Neuron (in vitro differentiated cells): ENCODE measurements at regions not wholly inside any gene's neighbourhood (a gene's known extent, or its start where the extent isn't known, plus 50 kb on each side); places are given as distances from the start of the nearest gene placed in this dataset.
"Not testable (repeated sequence)": the region's sequence is repeated elsewhere in the genome, so short reads cannot be mapped to it uniquely, and the experiment has no call there.

Experiments used
- H2AFZ ChIP-seq: one replicate; pipeline ENCODE4 v1.6.1; 2013; ENCODE audit warnings: low read depth, mild to moderate bottlenecking, inconsistent platforms, low read length, moderate library complexity
- H3K27me3 ChIP-seq: one replicate; pipeline ENCODE4 v1.6.1; 2013; ENCODE audit warnings: low read length; ENCODE audit not compliant: insufficient read depth
- H3K36me3 ChIP-seq: one replicate; pipeline ENCODE4 v1.6.1; 2013; ENCODE audit warnings: low read length; ENCODE audit not compliant: insufficient read depth
- H3K4me1 ChIP-seq: one replicate; pipeline ENCODE4 v1.6.1; 2013; ENCODE audit warnings: low read length; ENCODE audit not compliant: insufficient read depth
- H3K4me3 ChIP-seq: 2 replicates; pipeline ENCODE4 v1.5.1; 2013; ENCODE audit warnings: mild to moderate bottlenecking, low read length, moderate library complexity
- H3K9me3 ChIP-seq: one replicate; pipeline ENCODE4 v1.6.1; 2013; ENCODE audit warnings: low read length

DNA sequence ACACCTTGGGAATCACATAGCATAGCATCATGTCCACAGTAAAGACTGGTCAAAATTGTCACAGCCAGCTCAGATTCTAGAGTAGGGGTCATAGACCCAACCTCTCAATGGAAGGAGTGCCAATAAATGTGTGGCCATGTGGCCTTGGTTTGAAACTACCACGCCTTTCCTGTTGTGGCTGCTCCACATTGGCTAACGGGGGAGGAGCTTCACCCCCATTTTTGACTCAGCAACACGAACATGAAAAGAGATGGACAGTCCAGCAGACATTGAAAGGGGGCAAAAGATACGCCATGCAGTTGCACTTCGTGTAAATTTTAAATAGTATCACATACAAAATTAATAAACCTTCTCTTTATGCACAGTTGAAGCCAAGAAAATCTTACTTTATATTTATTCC lies 78.4 kb upstream of the HIVEP3 start:
- no peak overlapping the region for H3K4me3 ChIP-seq
- H3K27me3 ChIP-seq: no peaks in the 10 kb centered on the region
- H3K9me3 ChIP-seq: no peaks in the 10 kb centered on the region
- no peaks in the 10 kb centered on the region for H3K36me3 ChIP-seq
- no peak overlapping the region for H2AFZ ChIP-seq
- no peaks in the 10 kb centered on the region for H3K4me1 ChIP-seq

DNA sequence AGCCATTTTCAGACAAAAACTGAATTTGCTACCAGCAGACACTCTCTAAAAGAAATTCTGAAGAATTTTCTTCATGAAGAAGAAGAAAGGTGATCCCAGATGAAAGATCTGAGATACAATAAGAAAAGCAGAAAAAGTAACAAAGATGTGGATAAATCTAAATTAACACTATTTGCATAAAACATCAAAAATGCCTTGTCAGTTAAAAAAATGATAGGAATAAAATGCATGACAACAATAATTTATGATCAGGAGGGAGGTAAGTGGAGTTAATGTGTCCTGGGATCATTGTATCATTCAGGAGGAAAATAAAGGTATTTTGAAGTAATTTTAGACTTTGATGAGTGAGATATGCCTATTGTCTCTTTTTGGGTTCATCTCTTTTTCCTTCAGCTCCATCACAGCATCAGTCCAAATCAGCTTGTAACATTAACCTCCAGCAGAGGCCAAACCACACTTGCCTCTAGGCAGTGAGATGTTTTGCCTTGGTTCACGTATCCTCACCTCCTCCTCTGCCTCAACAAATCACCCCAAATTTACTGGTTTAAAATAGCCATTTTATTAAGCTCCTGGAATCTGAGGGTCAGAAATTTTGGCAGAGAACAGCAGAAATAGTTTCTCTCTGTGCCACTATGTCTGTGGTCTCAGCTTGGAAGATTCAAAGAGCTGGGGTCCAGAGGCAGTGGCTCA lies 76.9 kb upstream of the HIVEP3 start:
- no peak overlapping the region for H2AFZ ChIP-seq
- H3K9me3 ChIP-seq: no peaks in the 10 kb centered on the region
- no peaks in the 10 kb centered on the region for H3K27me3 ChIP-seq
- H3K36me3 ChIP-seq: no peaks in the 10 kb centered on the region
- H3K4me1 ChIP-seq: no peaks in the 10 kb centered on the region
- H3K4me3 ChIP-seq: no peak overlapping the region

DNA sequence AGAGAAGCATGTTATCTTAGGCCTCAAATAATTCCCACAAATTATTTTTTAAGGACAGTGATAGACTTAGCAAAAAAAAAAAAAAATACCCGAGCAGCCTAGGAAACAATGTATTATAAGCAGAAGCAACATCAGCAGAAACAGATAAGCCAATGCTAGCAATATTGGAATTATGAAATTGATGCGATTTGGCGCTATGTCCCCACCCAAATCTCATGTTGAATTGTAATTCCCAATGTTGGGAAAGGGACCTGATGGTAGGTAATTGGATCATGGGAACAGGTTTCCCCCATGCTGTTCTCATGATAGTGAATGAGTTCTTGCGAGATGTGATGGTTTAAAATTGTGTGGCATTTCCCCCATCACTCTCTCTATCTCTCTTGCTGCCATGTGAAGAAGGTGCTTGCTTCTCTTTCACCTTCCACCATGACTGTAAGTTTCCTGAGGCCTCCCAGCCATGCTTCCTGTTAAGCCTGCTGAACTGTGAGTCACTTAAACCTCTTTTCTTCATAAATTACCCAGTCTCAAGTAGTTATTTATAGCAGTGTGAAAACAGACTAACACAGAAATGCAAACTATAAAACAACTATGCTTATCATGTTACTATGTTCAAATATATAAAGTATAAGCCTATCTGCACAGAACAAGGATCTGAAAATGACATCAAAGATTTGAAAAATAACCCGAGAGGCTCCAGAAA lies 75.6 kb upstream of the HIVEP3 start:
- no peaks in the 10 kb centered on the region for H3K4me1 ChIP-seq
- no peak overlapping the region for H2AFZ ChIP-seq
- no peaks in the 10 kb centered on the region for H3K36me3 ChIP-seq
- H3K9me3 ChIP-seq: no peaks in the 10 kb centered on the region
- no peaks in the 10 kb centered on the region for H3K27me3 ChIP-seq
- no peak overlapping the region for H3K4me3 ChIP-seq

DNA sequence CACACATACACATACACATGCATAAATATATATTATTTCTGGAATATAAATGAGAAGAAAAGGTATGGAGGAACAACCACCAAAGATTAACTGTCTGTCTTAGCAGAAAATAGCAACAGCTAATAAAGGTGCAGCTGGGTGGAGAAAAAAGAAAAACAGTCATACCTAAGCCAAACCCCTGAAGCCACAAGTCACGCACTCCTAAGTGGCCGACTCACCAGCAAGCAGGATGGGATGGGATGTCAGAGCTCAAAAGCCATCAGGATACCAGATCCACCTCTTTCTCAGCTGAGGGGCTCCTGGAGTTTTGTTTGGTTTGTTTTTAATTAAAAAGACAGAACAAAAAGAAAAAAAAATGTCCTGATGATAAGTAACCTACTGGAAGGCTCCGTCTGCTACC lies 64.7 kb upstream of the HIVEP3 start:
- H3K4me1 ChIP-seq: no peaks in the 10 kb centered on the region
- no peaks in the 10 kb centered on the region for H3K9me3 ChIP-seq
- no peak overlapping the region for H3K4me3 ChIP-seq
- H2AFZ ChIP-seq: no peak overlapping the region
- H3K27me3 ChIP-seq: peaks cover 6% of the 10 kb centered on the region
- no peaks in the 10 kb centered on the region for H3K36me3 ChIP-seq

DNA sequence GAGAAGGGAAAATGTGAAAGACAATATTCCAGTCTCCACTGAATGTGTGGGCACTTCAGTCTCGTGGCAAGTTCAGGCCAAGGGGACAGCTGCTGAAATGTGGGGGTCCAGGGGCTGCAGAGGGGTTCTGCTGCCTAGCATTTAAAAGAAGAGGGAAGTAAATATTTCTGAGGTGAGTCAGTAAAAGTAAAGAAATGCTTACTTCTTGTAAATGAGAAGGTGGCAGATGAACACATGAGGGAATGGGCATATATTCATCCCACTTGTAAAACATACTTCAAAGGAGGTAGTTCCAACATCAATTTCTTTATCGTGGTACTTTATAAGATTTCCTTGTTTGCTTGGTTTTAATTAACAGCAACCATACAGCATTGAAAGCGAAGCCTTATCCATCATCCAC lies 63.1 kb upstream of the HIVEP3 start:
- H2AFZ ChIP-seq: no peak overlapping the region
- no peak overlapping the region for H3K4me3 ChIP-seq
- no peaks in the 10 kb centered on the region for H3K9me3 ChIP-seq
- no peaks in the 10 kb centered on the region for H3K36me3 ChIP-seq
- H3K27me3 ChIP-seq: peaks cover 6% of the 10 kb centered on the region
- H3K4me1 ChIP-seq: no peaks in the 10 kb centered on the region

DNA sequence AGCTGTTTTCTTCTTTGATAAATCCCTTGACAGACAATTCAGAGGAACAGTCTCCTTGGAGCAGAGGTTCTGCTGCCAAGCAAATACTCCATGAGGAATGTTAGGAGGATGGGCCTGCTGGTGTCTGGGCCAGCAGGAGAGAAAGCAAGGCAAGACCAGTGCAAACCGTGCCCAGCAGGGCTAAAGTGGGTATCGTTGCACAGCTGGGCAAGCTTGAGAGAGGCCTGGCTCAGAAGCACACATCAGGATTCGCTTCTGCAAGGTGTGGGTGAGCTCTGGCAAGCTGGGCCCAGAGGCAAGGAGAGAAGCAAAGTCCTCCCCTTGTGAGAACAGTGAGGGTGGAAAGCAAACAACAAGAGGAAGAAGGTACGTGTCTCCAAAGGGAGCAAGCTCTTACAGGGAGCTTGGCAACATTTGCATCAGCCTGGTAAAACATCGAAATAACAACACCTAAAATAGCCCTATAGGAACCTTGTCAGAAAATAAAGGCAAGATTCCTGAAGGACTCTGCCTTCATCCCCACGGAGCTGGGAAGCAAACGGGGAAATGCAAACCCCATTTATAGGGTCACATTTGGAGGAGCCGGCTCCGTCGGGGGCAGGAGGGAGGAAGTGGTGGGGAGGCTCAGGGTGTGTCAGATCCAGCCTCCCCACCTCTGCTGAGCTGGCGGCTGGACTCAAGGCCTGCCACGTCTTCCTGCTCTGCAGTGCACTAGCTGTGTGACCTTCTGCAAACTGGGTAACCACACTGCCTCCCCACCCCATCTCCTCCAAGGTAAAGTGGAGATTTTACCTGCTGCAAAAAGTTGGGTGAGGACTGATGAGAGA lies 62.3 kb upstream of the HIVEP3 start:
- no peaks in the 10 kb centered on the region for H3K9me3 ChIP-seq
- H3K27me3 ChIP-seq: peaks cover 6% of the 10 kb centered on the region

DNA sequence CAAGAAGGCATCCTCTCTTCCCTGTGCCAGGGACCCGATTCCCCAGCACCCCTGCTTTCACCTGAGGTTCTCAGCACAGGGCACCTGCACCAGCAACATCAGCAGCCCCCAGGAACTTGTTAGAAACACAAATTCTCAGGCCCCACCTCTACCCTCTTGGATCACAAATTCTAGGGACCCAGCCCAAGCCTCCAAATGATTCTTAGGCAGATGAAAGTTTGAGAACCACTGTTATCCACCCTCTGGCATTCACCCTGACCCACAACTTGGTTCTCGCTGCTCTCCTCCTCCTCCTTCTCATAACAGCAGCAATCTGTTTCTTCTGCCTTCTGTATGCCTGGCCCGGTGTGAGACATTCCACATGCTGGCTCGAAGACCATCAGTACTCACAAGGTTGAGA lies 60.3 kb upstream of the HIVEP3 start:
- H3K36me3 ChIP-seq: no peaks in the 10 kb centered on the region
- H3K4me1 ChIP-seq: no peaks in the 10 kb centered on the region
- H3K4me3 ChIP-seq: no peak overlapping the region
- H3K9me3 ChIP-seq: no peaks in the 10 kb centered on the region
- H2AFZ ChIP-seq: no peak overlapping the region
- H3K27me3 ChIP-seq: peaks cover 6% of the 10 kb centered on the region

More for the DNA sequence above, 62.3 kb upstream of the HIVEP3 start:
- Histone ChIP-seq H3K4me3 (no peak overlapping the region), H3K4me1 (no peaks in the 10 kb centered on the region), H3K36me3 (no peaks in the 10 kb centered on the region), H2AFZ (no peak overlapping the region)

DNA sequence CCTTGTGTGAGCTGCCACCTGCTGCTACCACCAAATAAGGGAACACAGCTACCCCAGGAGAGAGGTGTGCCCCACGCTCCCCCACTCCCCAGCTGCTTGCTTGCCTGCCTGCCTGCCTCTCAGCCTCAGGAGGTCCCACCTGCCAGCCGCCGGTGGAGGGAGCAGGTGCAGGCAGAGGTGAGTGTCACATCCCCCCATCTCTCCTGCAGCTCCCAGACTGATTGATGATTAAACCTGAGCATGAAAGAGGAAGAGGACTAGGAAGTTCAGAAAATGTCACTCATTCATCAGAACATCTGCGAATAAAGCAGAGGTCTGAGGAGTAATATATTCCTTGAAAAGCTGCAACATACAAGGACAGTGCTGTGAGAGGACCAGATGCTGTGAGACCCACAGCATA lies 58.6 kb upstream of the HIVEP3 start:
- Histone ChIP-seq H2AFZ (no peak overlapping the region), H3K9me3 (no peaks in the 10 kb centered on the region), H3K27me3 (peaks cover 6% of the 10 kb centered on the region), H3K36me3 (no peaks in the 10 kb centered on the region), H3K4me1 (no peaks in the 10 kb centered on the region), H3K4me3 (no peak overlapping the region)

DNA sequence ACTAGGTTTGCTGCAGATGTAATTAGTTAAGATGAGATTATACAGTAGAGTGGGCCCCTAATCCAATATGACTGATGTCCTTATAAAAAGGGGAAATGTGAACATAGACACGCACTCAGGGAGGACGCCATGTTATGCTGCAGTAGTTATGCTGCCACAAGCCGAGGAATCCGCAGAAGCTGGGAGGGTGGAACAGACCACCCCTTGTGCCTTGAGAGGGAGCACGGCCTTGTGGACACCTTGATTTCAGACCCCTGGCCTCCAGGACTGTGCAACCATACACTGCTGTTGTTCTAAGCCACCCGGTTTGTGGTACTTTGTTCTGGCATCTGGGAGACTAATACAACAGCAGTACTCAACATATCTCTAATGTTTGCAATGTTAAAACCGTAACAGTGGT lies 57.9 kb upstream of the HIVEP3 start:
- Histone ChIP-seq H3K36me3 (no peaks in the 10 kb centered on the region), H2AFZ (no peak overlapping the region), H3K4me3 (no peak overlapping the region), H3K27me3 (peaks cover 6% of the 10 kb centered on the region), H3K4me1 (no peaks in the 10 kb centered on the region), H3K9me3 (no peaks in the 10 kb centered on the region)

DNA sequence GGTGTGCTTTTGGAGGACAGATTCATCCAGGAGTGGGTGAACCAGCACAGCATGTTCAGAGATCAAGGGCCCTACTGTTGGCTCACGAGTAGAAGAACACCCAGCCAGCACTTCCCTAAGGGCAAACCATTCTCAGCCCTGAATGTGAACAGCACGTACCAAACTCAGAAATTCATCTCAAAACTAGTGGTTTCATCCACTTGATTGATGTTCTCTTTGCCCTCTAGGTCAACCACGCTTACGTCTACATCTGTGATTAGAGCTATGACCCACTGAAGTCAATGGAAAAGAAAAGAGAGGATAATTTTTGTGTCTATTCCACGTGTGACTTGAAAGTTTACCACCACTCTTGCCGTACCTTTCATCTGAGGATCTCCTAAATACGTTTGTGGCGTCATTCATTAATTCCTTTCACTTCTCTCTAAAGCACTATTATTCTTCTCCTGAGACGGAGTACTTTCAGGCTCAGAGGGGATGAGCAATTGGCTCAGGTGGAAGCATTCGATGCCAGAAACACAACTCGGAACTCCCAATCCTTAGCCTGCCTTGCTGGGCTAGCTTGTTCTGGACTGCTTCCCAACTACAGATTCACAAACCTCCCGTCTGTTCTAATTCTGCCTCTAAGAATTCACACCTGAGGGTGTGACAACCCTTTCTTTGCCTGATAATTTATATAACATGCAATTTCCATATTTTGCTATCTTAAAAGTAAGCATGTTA lies 57.3 kb upstream of the HIVEP3 start:
- no peak overlapping the region for H2AFZ ChIP-seq
- no peaks in the 10 kb centered on the region for H3K4me1 ChIP-seq
- H3K36me3 ChIP-seq: no peaks in the 10 kb centered on the region
- H3K27me3 ChIP-seq: no peaks in the 10 kb centered on the region
- H3K4me3 ChIP-seq: no peak overlapping the region
- no peaks in the 10 kb centered on the region for H3K9me3 ChIP-seq

DNA sequence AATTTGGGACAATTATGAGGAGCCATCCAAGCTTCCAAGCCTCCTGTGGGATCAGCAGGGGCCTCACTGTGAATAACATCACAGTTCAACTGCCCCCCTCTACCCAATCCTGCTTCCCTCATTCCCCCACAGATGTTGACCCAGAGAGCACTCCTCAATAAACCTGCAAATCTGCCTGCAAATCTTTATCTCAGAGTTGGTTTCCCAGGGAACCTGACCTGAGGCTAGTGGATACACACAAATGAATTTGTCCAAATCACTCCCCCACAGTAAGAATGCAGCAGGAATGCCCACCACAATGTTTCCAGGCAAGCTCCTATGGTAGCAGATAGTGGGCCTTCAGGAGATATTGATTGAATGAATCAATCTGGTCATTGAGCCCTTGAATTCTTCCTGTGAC lies 56.4 kb upstream of the HIVEP3 start:
- Histone ChIP-seq H3K4me1 (no peaks in the 10 kb centered on the region), H3K27me3 (no peaks in the 10 kb centered on the region)

DNA sequence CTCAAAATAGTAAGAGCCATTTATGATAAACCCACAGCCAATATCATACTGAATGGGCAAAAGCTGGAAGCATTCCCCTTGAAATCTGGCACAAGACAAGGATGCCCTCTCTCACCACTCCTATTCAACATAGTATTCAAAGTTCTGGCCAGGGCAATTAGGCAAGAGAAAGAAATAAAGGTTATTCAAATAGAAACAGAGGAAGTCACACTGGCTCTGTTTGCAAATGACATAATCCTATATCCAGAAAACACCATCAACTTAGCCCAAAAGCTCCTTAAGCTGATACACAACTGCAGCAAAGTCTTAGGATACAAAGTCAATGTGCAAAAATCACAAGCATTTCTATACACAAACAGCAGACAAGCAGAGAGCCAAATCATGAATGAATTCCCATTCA lies 49.8 kb upstream of the HIVEP3 start:
- H3K4me1 ChIP-seq, H3K9me3 ChIP-seq, H3K36me3 ChIP-seq, H3K27me3 ChIP-seq, H3K4me3 ChIP-seq, H2AFZ ChIP-seq: not testable (repeated sequence)

More for the DNA sequence above, 56.4 kb upstream of the HIVEP3 start:
- Histone ChIP-seq H2AFZ (no peak overlapping the region), H3K9me3 (no peaks in the 10 kb centered on the region), H3K36me3 (no peaks in the 10 kb centered on the region), H3K4me3 (no peak overlapping the region)
